ENCODE measurements at regions not wholly inside any gene's neighbourhood (a gene's known extent, or its start where the extent isn't known, plus 50 kb on each side); places are given as distances from the start of the nearest gene placed in this dataset.
"Not testable (repeated sequence)": the region's sequence is repeated elsewhere in the genome, so short reads cannot be mapped to it uniquely, and the experiment has no call there.

DNA sequence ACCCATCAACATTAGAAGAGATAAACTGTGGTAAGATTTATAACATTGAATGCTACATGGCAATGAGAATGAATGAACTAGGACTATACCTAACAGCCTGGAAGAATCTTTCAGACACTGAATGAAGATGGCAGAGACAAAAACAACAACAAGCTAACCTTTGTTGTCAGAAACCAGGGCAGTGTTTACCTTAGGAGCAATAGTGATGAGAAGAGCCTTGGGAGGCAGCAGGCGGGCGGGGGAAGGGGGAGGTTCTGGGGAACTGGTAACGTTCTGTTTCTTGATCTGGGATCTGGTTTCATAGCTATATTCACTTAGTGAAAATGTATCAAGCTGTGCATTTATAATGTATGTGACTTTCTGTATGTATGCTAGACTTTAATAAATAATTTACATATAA is 139.0 kb upstream of the TNRC6C start:
- DNase-seq: no peak

DNA sequence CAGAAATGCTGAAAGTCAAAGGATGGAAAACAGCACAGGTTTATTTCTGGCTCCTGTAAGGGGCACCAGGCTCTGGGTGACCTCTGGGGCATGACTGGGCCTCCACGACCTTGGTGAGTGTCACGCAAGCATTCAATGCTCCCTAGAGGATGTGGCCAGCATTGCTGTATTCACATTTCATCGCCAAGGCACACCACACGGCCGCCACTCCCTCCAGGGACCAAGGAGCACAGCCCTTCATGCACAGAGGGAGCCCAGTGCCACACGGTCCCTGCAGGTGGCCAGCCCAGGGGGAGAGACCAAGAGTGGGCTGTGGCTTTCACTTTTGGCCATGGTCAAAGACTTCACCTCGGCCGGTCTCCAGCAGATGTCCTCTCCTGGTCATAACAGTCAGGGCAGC is 137.4 kb upstream of the TNRC6C start:
- DNase-seq: no peak

DNA sequence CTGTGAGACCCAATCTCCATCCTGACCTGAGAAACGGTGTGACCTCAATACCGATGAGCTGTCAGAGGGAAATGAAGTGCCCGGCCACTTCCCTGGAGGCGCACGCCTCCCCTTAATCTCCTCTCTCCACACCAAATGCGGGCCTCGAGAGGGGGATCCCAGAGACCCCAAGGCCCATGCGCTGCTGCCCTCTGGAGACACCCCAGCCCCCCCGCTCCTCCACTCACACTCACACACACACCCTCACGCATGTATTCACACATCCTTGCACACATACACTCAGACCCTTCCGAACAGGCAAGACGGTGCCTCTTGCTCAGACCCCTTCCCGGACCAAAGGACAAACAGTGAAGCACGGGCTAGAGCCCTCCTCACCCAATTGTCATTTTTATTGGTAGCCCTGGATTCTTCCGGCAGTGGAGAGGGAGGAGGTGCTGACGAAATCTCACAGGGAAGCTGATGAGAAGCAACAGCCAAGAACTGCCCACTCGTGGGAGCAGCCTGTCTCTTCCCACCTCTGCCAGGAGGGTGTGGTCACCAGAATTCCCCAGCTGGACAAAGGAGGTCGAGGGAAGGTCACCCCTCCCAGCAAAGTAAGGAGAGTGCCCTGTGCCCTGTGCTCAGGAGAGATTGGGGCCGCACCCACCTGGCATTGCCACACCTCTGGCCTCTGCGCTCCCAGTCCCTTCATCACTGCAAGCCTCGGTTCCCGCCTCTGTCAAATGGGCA is 136.0 kb upstream of the TNRC6C start:
- no peak for DNase-seq

DNA sequence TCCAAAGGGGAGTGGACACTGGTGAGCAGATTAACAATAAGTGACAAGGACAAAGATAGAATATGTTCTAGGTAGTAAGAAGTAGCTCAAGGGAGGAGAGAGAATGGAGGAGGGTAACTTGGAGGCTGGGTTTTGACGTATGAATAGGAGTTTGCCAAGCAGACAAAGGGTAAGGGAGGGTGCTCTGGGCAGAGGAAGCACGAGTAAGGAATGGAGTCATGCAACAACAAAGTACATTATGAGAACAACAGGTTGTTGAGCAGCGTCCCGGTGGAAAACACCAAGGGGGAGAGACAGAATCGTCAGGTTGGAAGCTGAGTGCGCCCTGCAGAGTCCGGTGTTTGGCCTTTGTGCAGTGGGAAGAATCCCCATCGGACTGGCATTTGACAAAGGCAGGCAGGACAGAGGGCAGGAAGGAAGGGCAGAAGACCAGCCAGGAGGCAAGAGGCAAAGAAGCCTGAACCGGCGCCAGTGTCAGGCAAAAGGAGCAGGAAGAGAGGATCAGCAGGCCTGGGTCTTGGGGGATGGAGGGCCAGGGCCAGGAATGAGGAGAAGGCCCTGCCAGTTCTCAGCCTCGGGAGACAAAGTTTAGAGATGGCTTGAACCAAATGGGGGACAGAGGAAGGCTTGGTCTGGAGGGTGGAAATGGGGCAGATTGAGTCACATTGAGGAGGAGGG is 134.3 kb upstream of the TNRC6C start:
- no peak for DNase-seq

DNA sequence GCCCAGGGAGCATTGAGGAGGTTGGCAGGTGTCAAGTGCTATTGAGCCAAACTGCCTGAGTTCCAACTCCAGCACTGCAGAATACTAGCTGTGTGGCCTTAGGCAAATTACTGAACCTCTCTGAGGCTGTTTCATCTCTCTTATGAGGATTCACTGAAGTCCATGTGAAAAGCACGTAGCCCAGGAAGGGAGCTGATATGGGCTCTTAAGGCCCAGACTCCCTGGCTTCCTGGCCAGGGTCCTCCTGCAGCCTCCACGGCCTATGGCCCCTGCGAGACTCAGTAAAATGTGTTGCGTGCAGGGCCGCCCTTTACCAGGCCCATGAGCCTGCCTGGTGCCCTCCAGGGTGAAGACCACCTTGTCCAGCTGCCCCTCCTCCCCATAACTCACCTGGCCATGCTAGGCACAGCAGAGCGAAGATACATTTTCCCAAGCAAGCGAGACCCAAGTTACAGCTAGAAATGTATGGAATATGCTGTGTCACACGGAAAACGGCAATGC is 133.7 kb upstream of the TNRC6C start:
- DNase-seq: no peak

DNA sequence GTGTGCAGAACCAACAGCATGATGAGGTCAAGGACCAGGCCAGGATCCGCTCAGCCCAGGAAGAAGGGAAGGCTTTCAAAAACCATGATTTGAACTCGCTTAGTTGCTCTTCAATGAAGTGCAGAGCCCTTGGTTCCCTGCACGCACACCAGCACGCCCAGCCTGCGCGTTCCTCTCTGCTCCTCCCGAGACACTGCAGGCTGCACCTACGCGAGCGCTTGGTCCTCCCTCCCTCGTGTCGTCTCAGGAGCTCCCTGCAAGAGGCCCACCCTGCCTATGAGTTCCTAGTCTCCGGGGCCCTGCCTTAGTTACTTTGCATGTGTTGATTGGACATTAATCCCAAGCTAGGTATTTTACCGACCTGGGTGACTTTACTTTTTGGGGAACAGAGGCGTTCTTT is 132.9 kb upstream of the TNRC6C start:
- no peak for DNase-seq

DNA sequence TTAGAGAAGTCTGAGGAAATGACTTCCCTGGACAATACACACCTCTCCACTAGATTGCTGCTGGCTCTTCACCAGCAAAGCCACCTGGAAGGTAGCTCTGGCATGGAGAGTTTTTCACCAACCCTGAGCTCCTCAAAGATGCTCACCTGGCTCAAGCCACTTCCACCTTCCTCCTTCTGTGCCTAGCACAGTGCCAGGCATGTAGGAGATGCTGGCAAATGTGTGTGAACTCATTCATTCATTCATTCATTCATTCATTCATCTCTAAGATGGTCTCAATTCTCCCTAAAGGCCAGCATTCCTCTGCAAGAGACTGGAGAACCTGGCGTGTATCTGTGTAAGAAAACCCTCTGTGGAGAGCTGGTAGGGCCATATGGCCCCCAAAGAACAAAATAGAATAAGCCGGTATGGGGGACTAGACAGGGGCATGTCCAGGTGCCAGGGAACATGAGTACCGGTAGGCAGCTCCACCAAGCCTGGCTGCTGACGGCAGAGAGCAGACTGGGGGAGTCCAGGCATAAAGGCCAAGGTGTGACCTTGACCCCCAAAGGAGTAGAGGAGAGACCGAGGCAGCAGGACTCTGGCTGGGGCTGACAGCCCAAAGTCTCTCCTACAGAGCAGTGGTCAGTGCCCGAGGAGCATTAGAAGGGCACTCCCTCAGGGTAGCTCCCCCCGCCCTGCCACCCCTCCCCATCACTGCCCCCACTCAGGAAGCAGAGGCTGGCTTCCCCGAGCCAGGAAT is 132.2 kb upstream of the TNRC6C start:
- DNase-seq: no peak

DNA sequence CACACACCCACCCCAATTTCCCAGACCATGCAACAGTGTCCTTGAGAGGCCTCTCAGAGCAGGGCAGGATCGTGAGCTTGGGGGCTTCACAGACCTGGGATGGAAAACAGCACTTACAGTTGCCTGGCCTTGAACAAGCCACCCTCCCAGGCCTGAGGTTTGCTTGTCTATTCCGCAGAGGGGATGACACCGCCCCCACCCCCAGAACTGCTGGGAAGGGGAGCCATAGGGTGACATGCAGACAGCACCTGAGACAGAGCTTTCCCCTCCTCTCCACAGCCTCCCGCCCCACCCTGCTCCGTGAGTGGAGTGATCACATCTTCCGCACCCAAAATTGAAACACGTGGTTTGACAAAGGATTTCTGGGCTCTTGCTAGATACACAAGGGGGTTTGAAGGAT is 131.5 kb upstream of the TNRC6C start:
- no peak for DNase-seq

DNA sequence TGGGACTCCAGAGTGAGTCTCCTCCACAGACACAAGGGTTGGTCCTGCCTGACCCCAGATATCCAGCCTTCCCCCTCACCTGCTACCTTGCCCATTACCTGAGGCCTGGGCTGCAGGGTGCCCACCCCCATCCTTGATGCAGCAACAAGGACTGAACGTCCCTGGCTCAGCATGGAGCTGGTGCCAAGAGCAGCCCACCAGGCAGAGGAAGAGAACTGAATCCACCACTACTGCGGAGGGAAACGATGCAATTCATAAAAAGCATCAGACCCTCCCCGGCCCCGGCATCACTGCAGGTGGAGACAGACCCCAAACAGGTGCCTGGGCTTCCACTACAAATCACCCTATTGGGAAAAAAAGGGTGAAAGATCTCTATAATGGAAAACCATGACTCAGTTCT is 131.0 kb upstream of the TNRC6C start:
- DNase-seq: no peak

DNA sequence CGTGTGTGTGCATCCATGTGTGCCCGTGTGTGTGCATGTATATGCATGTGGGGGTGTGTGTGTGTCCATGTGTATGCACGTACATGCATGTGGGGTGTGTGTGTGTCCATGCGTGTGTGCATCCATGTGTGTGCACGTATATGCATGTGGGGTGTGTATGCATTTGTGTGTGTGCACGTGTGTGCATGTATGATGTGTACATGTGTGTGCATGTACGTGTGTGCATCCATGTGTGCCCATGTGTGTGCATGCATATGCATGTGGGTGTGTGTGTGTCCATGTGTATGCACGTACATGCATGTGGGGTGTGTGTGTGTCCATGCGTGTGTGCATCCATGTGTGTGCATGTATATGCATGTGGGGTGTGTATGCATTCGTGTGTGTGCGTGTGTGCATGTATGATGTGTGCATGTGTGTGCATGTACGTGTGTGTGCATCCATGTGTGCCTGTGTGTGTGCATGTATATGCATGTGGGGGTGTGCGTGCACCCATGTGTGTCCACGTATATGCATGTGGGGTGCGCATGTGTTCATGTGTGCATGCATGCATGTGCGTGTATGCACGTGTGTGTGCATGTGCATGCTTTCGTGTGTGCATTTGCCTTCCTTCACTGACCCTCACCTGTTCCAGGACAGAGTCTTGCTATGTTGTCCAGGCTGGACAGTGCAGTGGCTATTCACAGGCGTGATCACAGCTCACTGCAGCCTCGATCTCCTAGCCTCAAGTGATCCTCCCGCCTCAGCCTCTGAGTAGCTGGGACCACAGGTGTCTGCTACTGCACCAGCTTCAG is 129.6 kb upstream of the TNRC6C start:
- no peak for DNase-seq

DNA sequence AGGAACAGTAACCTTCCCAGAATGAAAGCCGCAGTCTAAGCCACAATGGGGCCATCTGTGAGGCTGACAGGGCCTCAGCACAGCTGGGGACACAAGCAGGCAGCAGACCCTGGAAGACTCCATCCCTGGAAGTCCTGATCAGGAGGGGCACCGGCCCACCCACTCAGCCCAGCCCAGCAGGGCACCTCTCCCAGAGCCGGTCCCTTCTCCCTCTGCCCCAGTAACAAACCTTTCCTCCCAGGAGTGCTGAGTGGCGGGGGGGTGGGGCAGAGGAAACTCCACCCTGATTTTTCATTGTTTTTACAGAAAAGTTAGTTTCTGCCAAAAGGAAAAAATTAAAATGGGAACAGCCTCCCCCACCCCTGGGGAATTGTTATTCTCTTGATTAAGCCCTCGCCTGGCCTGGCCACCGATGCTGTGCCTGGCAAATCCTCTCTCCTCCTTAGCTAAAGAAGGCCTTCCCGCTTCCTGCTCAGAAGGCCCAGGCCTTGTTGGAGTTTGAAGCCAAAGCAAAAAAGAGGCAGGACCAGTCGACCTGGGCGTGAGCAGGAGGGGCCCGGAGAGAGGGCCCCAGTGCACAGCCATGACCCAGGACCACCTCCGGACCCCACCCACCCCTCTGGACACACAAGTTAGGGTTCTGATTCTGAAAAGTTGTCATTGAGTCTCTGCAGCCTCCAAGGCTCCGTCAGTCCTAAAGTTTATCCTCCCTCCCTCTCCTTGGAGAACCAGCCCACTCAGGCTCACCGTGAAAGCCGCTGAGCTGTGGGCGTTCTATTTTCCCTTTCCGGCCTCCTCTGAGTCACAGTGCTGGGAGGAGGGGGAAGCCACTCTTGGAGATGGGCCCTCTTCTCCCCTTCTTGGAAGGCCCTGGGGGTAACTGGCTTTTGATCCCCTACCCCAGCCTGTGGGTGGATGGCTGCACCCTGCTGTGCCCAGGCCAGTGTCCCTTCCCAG is 128.4 kb upstream of the TNRC6C start:
- no peak for DNase-seq

DNA sequence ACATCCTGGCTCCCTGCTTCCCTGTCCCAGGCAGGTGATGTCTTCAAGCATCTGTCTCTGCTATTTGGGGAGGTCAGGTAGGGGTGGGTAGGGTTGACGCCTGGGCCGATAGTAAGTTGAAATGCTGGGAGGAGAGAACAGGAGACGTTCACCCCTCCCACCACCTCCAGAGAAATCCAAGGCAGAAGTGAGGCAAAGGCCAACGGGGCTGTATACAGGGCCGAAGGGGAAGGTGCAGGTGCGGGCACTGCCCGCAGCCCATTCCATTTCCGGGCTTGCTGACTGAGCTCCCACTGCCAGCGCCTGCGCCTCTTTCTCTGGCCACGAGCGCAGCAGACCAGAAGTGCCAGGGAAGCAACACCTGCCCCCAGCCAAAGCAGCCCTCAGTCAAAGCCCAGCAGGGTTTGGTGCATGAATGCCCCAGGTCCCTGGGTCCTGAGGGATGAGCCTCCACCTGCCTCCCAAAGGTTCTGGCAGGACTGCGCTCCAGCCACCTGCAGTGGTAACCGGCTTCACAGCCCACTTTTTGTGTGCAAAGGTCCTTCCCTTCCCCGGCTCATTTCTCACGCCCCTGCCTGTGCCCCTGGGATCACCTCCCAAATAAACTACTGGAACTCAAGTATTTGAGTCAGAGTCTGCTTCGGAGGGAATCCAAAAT is 127.6 kb upstream of the TNRC6C start:
- DNase-seq: no peak

DNA sequence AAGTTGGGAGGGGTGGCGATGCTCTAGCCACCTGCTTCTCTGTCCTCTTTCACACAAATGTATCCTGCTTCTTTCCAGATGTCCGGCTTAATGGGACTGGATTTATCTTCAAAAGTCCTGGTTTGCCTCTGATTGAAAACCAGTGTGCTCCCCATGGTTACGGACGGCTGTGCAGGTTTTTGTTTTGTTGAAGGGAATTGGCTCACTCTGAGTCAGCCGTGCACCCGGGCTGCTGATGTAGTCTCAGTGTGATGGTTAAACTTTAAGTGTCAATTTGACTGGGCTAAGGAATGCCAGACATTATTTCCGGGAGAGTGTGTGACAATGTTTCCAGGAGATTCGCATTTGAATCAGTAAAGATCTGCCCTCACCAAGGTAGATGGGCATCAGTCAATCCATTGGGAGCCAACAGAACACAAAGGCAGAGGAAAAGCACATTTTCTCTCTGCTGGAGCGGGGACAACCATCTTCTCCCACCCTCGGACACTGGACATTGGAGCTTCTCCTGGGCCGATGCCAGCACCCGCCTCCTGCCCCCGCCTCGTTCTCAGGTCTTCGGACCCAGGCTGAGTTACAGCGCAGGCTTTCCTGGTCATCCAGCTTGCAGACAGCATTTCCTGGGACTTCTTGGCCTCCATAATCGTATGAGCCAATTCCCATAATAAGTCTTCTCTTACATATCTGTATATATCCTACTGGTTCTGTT is 126.9 kb upstream of the TNRC6C start:
- no peak for DNase-seq

DNA sequence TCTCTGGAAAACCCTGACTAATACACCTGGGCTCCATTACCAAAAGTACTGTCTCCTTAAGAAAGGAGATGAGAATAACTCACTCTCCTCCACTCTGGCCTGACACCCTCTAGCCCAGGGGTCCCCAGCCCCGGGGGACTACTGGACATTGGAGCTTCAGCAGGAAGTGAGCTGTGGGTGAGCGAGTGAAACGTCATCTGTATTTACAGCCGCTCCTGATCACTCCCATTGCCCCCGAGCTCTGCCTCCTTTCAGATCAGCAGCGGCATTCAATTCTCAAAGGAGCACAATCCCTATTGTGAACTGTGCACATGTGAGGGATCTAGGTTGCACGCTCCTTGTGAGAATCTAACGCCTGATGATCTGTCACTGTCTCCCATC is 126.3 kb upstream of the TNRC6C start:
- no peak for DNase-seq

DNA sequence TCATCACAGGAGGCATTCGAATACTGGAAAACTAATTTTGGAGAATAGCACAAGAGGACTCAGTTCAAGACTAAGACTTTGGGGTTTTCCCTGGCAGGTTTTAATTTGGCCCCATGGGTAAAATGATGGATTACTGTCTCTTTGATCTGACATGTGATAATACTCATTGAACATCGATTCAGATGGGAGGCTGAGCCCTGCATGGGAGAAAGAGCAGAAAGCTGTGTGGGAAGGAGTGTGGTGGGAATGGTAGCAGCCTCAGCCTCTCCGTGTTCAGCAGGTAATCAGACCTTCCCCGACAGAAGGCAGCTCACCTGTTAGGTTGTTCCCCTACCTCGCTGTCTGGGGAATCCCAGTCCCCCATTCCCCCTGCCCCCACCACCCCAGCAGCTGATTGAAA is 124.7 kb upstream of the TNRC6C start:
- DNase-seq: no peak

DNA sequence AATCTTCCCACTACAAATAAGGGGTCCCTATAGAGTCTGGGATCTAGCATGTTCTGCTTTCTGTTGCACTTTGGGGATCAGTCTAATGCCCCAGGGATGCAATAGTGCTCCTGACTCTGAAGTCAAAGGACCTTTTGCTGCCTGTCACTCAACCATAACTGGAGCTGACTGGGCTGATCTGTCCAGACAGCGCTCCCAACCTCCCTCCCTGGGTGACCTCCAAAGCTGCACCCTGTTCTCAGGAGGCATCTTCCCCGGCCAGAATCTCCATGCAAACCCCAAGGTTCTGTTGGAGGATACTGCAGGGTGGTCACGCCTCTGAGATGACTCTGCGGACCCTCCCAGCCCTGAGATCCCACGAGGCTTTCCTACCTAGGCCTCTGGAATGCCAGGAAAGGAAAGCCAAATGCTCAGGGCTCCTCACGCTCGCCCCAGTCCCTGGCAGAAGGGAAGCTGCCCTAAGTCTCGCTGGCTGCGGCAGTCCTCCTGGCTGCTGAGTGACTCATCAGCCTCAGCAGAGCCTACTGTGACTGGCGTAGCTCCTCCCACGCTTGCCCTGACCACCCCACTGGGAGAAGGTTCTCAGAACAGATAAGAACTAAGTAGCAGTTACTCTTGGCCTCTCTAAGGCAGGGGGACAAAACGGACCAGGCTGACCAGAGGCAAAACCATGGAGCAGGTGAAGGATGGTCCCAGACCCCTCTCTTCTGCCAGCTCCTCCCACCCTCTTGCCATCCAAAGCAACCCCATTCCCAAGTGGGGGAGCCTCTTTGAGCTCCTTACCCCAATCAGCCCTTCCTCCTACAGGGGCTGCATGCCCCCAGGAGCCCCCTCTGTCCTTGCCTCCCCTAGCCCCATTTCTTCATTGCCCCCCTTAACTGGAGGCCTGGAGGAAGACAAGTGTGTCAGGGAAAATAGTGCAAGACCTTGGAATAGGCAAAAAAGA is 124.1 kb upstream of the TNRC6C start:
- no peak for DNase-seq

DNA sequence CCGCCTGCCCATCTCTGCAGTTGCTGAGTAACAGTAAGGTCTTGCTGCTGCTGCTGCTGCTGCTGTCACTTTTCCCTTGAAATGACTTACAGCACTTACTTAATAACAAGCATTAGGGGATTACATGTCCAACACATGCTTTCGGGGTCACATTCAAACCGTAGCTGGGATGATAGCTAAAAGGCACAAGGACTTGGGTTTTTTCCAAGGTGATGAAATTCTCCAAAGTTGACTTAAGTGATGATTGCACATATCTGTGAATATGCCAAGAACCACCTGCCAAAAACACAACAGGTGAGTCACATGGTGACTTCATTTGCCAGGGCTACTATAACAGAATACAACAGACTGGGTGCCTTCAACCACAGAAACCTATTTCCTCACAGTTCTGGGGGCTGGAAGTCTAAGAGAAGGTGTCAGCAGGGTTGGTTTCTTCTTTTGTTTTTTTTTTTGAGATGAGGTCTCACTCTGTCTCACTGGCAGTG is 121.9 kb upstream of the TNRC6C start:
- no peak for DNase-seq

DNA sequence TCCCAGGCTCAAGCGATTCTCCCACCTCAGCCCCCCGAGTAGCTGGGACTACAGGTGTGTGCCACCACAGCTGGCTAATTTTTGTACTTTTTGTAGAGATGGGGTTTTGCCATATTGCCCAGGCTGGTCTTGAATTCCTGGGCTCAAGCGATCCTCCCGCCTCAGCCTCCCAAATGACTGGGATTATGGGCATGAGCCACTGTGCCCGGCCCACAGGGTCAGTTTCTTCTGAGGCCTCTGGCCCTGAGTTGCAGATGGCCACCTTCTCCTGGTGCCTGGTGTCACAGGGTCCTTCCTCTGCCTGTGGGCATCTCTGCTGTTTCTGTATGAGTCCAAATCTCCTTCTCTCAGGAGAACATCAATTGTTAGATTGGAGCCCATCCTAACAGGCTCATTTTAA is 121.4 kb upstream of the TNRC6C start:
- not testable (repeated sequence) for DNase-seq

DNA sequence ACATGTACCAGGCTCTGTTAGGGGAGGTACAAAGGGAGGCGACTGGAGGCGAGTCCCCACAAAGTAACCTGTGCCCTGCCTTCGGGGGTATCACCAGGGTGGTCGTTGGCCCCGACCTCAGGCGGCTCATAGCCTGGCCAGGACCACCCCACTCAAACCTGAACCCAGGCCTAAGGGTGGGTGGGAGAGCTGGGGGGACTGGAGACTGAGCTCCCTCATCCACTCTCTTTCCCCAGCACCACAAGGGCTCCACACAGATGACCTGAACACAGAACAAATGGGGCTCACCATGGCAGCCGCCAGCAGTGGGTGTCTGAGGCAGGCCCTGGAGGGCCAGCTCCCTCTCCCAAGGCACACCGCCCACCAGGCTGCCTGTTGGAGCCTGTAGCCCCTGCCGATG is 120.6 kb upstream of the TNRC6C start:
- no peak for DNase-seq
